ENCODE measurements at regions not wholly inside any gene's neighbourhood (a gene's known extent, or its start where the extent isn't known, plus 50 kb on each side); places are given as distances from the start of the nearest gene placed in this dataset.
"Not testable (repeated sequence)": the region's sequence is repeated elsewhere in the genome, so short reads cannot be mapped to it uniquely, and the experiment has no call there.

DNA sequence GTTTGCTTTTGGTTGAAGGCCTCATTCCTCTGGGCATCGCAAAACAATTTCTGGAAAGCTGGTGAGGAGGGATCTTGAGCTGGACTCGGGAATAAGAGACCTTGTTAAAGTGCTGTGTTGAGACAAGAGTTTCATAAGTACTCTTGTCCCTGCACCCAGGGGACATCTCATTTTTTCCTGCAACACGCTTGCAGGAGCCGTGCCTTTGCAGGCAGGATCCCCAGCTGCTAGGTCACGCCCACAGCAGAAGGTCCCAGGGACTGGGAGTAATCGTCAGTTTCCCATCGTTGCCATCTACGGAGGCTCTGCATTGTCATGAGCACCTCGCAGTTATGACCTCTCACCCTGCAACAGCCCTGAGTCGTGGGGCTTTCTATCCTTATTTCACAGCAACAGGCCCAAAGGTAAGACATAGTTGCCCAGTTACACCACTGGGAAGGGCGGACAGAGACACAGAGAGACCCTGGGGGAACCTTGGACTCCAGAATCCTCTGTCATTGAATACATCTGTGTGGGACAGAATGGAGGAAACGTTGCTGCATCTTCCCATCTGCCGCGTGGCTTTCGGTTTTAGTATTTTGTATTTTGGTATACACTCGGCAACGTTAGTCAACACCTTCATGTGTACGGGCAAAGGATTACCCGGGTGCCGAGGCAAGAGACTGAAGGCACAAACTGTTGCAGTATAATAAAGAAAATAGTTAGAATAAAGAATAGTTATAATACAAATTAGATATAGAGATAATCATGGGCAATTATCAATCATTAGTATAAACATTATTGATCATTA, 60.4 kb upstream of the DMRTB1 start:
- TF ChIP-seq POLR2A (IDR thresholded peaks at IDR 0.05): no peak
- no peak for TF ChIP-seq EP300 (IDR thresholded peaks at IDR 0.05)
- TF ChIP-seq CTCF (IDR thresholded peaks at IDR 0.05): no peak
- TF ChIP-seq POLR2AphosphoS5 (IDR thresholded peaks at IDR 0.05): no peak
- intact Hi-C loops (cut with DNase I; ENCODE audit: low total_unique reads): no loop called here

DNA sequence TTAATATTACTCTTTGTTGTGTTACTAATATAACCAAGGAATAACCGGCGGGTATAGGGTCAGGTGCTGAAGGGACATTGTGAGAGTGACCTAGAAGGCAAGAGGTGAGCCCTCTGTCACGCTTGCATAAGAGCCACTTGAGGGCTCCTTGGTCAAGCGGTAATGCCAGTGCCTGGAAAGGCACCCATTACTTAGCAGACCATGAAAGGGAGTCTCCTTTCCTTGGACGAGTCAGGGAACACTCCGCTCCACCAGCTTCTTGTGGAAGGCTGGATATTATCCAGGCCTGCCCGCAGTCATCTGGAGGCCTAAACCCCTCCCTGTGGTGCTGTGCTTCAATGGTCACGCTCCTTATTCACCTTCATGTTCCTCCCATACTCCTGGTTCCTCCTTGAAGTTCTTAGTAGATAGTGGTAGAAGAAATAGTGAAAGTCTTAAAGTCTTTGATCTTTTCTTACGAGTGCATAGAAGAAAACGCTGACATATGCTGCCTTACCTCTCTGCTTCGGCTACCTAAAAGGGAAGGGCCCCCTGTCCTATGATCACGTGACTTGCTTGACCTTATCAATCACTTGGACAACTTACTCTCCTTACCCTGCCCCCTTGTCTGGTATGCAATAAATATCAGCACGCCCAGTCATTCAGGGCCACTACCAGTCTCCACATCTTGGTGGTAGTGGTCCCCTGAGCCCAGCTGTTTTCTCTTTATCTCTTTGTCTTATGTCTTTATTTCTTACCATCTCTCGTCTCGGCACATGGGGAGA, 59.6 kb upstream of the DMRTB1 start:
- H3K27ac ChIP-seq; H3K4me1 ChIP-seq; H3K36me3 ChIP-seq; H3K4me3 ChIP-seq; H3K9me3 ChIP-seq; intact Hi-C loops (cut with DNase I; ENCODE audit: low total_unique reads); DNase-seq: not testable (repeated sequence)
- peaks cover 0 to 33% (median 0%) of the 10 kb centered on the region in 3 donors for H3K27me3 ChIP-seq
- WGBS, 5 donors: 84 to 91% (median 88%) methylated on average over 15 of the region's 15 CpGs

More for the DNA sequence above, 60.4 kb upstream of the DMRTB1 start:
- Histone ChIP-seq H3K27ac (no peak overlapping the region), H3K4me1 (no peaks in the 10 kb centered on the region), H3K9me3 (no peaks in the 10 kb centered on the region), H3K36me3 (no peaks in the 10 kb centered on the region), H3K27me3 (peaks cover 0 to 33% (median 0%) of the 10 kb centered on the region in 3 donors), H3K4me3 (no peak overlapping the region)
- no peak for DNase-seq
- WGBS, 5 donors: 88 to 92% (median 89%) methylated on average over 20 of the region's 20 CpGs

- no peak overlapping the region for H3K4me3 ChIP-seq
- H3K36me3 ChIP-seq: no peaks in the 10 kb centered on the region
- no peak for DNase-seq
- no peaks in the 10 kb centered on the region for H3K9me3 ChIP-seq
- 87 to 92% (median 90%) methylated on average over 14 of the region's 14 CpGs for WGBS, 5 donors
- H3K27me3 ChIP-seq: peaks cover 0 to 27% (median 0%) of the 10 kb centered on the region in 3 donors
- no peaks in the 10 kb centered on the region for H3K4me1 ChIP-seq
- intact Hi-C loops (cut with DNase I; ENCODE audit: low total_unique reads): no loop called here
- TF ChIP-seq POLR2AphosphoS5 (IDR thresholded peaks at IDR 0.05) (no peak), CTCF (IDR thresholded peaks at IDR 0.05) (no peak), EP300 (IDR thresholded peaks at IDR 0.05) (no peak), POLR2A (IDR thresholded peaks at IDR 0.05) (no peak)
- no peak overlapping the region for H3K27ac ChIP-seq
These were observed 58.2 kb upstream of the DMRTB1 start for GRCh38 chr1:53400761-53401674.

- WGBS, 5 donors: 79 to 88% (median 86%) methylated on average over 11 of the region's 11 CpGs
These were observed 57.1 kb upstream of the DMRTB1 start for GRCh38 chr1:53401813-53402745.

More at GRCh38 chr1:53401813-53402745, 57.1 kb upstream of the DMRTB1 start:
- H3K9me3 ChIP-seq: no peaks in the 10 kb centered on the region
- no peaks in the 10 kb centered on the region for H3K4me1 ChIP-seq
- TF ChIP-seq POLR2AphosphoS5 (IDR thresholded peaks at IDR 0.05): no peak
- no peak for TF ChIP-seq EP300 (IDR thresholded peaks at IDR 0.05)
- TF ChIP-seq POLR2A (IDR thresholded peaks at IDR 0.05): no peak
- no peak for TF ChIP-seq CTCF (IDR thresholded peaks at IDR 0.05)
- H3K36me3 ChIP-seq: no peaks in the 10 kb centered on the region
- intact Hi-C loops (cut with DNase I; ENCODE audit: low total_unique reads): no loop called here
- H3K4me3 ChIP-seq: no peak overlapping the region
- DNase-seq: no peak
- peaks cover 0 to 17% (median 0%) of the 10 kb centered on the region in 3 donors for H3K27me3 ChIP-seq
- no peak overlapping the region for H3K27ac ChIP-seq
